HEK293 (cell line): ENCODE measurements at regions not wholly inside any gene's neighbourhood (a gene's known extent, or its start where the extent isn't known, plus 50 kb on each side); places are given as distances from the start of the nearest gene placed in this dataset.

ENCODE experiments used
- CTCF ChIA-PET: fragments of 350-600 bp; formaldehyde crosslinking; extraction: SDS; loops from one replicate; lab custom pipeline; 2021; ENCODE audit warnings: antibody characterized with exemption; lab: Yijun Ruan, JAX
- POLR2A ChIA-PET: fragments of 300-600 bp; formaldehyde crosslinking; extraction: SDS; loops from one replicate; lab custom pipeline; 2020; ENCODE audit warnings: antibody characterized with exemption, inconsistent platforms; lab: Yijun Ruan, JAX
- H3K27ac ChIP-seq: fragments of 200-500 bp; sonication (Bioruptor generic); 2 replicates; pipeline ENCODE4 v1.5.1; 2014; ENCODE audit warnings: low read depth, low read length, control low read depth, inconsistent platforms; ENCODE audit errors: extremely low read depth
- H3K36me3 ChIP-seq, 2 experiments: fragments of 200-500 bp in 1 of 2; sonication (Bioruptor generic) in 1 of 2; 1 replicate in 1 of 2; 2 replicates in 1 of 2; pipeline ENCODE4 v1.5.1; 2014 to 2017; ENCODE audit warnings: inconsistent platforms in 2 of 2, low read length in 2 of 2; ENCODE audit not compliant: control insufficient read depth in 2 of 2, insufficient read depth in 1 of 2
- H3K4me1 ChIP-seq: fragments of 200-500 bp; sonication (Bioruptor generic); 2 replicates; pipeline ENCODE4 v1.5.1; 2014; ENCODE audit warnings: mild to moderate bottlenecking, low read length, inconsistent platforms; ENCODE audit not compliant: control insufficient read depth, insufficient read depth
- H3K4me3 ChIP-seq: 2 replicates; pipeline ENCODE4 v1.5.1; 2011; ENCODE audit warnings: low read depth, mild to moderate bottlenecking, control low read depth, low read length, moderate library complexity
- H3K9me3 ChIP-seq: fragments of 200-500 bp; sonication (Bioruptor generic); 2 replicates; pipeline ENCODE4 v1.5.1; 2014; ENCODE audit warnings: low read depth, low read length, inconsistent platforms; ENCODE audit not compliant: control insufficient read depth, insufficient read depth
- BCL11B ChIP-seq: fragments of 450-650 bp; formaldehyde crosslinking; IDR thresholded peaks from 2 replicates; pipeline ENCODE4 v1.5.1; 2016; ENCODE audit warnings: low read depth, missing biosample characterization, missing genetic modification characterization
- GLI2 ChIP-seq: fragments of 450-650 bp; formaldehyde crosslinking; IDR thresholded peaks from 2 replicates; pipeline ENCODE4; 2017; ENCODE audit warnings: missing biosample characterization, missing genetic modification characterization, low read depth, borderline replicate concordance
- KLF7 ChIP-seq: fragments of 450-650 bp; formaldehyde crosslinking; IDR thresholded peaks from 2 replicates; pipeline ENCODE4 v1.5.1; 2016; ENCODE audit warnings: missing biosample characterization, missing genetic modification characterization, borderline replicate concordance
- RBAK ChIP-seq: fragments of 450-650 bp; formaldehyde crosslinking; IDR thresholded peaks from 2 replicates; pipeline ENCODE4 v1.5.1; 2016; ENCODE audit warnings: missing biosample characterization, missing genetic modification characterization
- ZBTB48 ChIP-seq: fragments of 450-650 bp; formaldehyde crosslinking; IDR thresholded peaks from 2 replicates; pipeline ENCODE4 v1.5.1; 2016; ENCODE audit warnings: missing biosample characterization, missing genetic modification characterization
- ZBTB7A ChIP-seq: fragments of 450-650 bp; formaldehyde crosslinking; IDR thresholded peaks from 2 replicates; pipeline ENCODE4 v1.5.1; 2016; ENCODE audit warnings: low read depth, missing biosample characterization, missing genetic modification characterization
- ZNF132 ChIP-seq: fragments of 450-650 bp; formaldehyde crosslinking; IDR thresholded peaks from 2 replicates; pipeline ENCODE4 v1.5.1; 2017; ENCODE audit warnings: missing biosample characterization, missing genetic modification characterization, borderline replicate concordance
- ZNF274 ChIP-seq, 2 experiments: fragments of 200-500 bp in 1 of 2; fragments of 450-650 bp in 1 of 2; sonication (Bioruptor generic) in 1 of 2; formaldehyde crosslinking in 1 of 2; IDR thresholded peaks; 2 replicates each; pipeline versions ENCODE4 v1.5.1 to v1.6.1; 2014 to 2016; ENCODE audit warnings: borderline replicate concordance in 1 of 2, inconsistent platforms in 1 of 2, low read length in 1 of 2, missing biosample characterization in 1 of 2, missing genetic modification characterization in 1 of 2
- ZNF302 ChIP-seq: fragments of 450-650 bp; formaldehyde crosslinking; IDR thresholded peaks from 2 replicates; pipeline ENCODE4 v1.5.1; 2016; ENCODE audit warnings: missing biosample characterization, missing genetic modification characterization, low read depth
- ZNF416 ChIP-seq: fragments of 450-650 bp; formaldehyde crosslinking; IDR thresholded peaks from 2 replicates; pipeline ENCODE4 v1.5.1; 2016; ENCODE audit warnings: missing biosample characterization, missing genetic modification characterization
- ZNF530 ChIP-seq: fragments of 450-650 bp; formaldehyde crosslinking; IDR thresholded peaks from 2 replicates; pipeline ENCODE4 v1.5.1; 2016; ENCODE audit warnings: low read depth, missing biosample characterization, missing genetic modification characterization
- ZNF626 ChIP-seq: fragments of 450-650 bp; sonication (Bioruptor Pico); formaldehyde crosslinking; IDR thresholded peaks from 2 replicates; pipeline ENCODE4 v1.5.1; 2018; ENCODE audit warnings: missing biosample characterization, missing genetic modification characterization, inconsistent platforms
- ZNF664 ChIP-seq: fragments of 450-650 bp; formaldehyde crosslinking; IDR thresholded peaks from 2 replicates; pipeline ENCODE4 v1.5.1; 2016; ENCODE audit warnings: missing biosample characterization, missing genetic modification characterization
- ZNF768 ChIP-seq: fragments of 450-650 bp; formaldehyde crosslinking; IDR thresholded peaks from 2 replicates; pipeline ENCODE4 v1.5.1; 2018; ENCODE audit warnings: missing biosample characterization, mild to moderate bottlenecking, missing genetic modification characterization
- ZNF785 ChIP-seq: fragments of 450-650 bp; formaldehyde crosslinking; IDR thresholded peaks from 2 replicates; pipeline ENCODE4 v1.5.1; 2016; ENCODE audit warnings: missing biosample characterization, missing genetic modification characterization
- TF ChIP-seq, protein P1 (sequence below): fragments of 450-650 bp; formaldehyde crosslinking; IDR thresholded peaks from 2 replicates; pipeline ENCODE4 v1.5.1; 2016; ENCODE audit warnings: missing biosample characterization, missing genetic modification characterization
- TF ChIP-seq, protein P2 (sequence below): fragments of 450-650 bp; IDR thresholded peaks from 2 replicates; pipeline ENCODE4 v1.5.1; 2018; ENCODE audit warnings: missing biosample characterization, mild to moderate bottlenecking, missing genetic modification characterization
- TF ChIP-seq, protein P3 (sequence below): fragments of 450-650 bp; formaldehyde crosslinking; IDR thresholded peaks from 2 replicates; pipeline ENCODE4 v1.5.1; 2016; ENCODE audit warnings: missing biosample characterization, missing genetic modification characterization
- TF ChIP-seq, protein P4 (sequence below): fragments of 450-650 bp; formaldehyde crosslinking; IDR thresholded peaks from 2 replicates; pipeline ENCODE4 v1.5.1; 2016; ENCODE audit warnings: missing biosample characterization, missing genetic modification characterization, borderline replicate concordance

DNA sequence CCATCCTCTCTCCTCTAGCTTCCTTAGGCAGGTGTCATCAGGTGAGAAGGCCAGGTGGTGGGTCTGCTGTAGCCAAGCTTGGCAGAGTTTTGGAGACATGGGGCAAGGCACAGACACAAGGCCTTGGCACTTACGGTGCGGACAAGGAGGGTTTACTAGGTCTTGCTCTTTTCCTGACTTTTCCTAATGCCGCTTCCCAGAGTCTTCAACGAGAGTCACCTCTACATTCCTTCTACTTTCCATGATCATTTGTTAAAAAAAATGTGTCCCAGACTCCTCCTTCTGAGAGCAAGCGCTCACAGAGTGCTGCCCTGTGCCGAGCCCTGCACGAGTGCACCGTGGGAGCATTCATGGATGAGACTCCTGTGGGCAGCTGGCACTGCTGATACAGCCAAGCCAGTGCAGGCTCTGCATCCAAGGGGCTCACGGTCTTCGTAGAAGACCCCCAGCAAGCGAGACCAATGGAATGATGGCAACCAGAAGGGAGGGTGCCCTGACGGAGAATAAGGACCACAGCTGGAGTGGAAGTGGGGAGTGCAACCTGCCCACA is 243.0 kb upstream of the MKI67 start (continued):
- TF ChIP-seq RBAK (tag by site-specific recombination): no peak

DNA sequence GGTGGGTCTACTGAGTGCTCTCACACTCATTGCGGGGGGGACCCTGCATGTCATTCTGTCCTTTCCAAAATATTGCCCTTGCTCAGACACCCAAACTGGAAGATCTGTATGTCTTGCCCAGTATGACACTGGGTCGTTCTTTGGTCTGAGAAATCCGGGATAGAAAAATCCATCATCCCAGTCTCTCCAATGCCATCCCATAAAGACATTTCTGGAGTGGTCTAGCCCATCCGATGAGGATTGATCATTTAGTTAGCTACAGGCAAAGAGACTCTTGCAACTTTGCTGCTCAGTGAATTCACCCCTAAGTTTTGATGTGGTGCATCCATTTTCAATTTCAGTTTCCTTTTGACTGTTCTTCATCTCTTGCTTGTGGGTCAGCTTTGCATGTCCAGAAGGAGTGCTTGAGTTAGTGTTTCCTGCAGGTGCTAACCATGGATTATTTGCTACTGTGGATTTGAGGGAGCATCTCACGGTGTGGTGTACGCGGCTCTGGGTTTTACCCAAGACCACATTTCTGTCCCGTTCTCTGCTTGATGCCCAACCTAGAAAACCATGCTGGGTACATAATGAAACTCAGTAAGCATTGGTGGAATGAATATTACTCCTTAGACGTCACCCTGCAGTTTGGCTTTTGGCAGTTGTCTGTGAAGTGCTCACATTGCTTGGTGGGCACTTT is 247.0 kb upstream of the MKI67 start:
- Histone ChIP-seq H3K4me1 (no peaks in the 10 kb centered on the region), H3K4me3 (no peak overlapping the region), H3K27ac (no peak overlapping the region), H3K9me3 (no peaks in the 10 kb centered on the region), H3K36me3 (no peaks in the 10 kb centered on the region)
- CTCF ChIA-PET: no interaction called here
- TF ChIP-seq, protein P1, sequence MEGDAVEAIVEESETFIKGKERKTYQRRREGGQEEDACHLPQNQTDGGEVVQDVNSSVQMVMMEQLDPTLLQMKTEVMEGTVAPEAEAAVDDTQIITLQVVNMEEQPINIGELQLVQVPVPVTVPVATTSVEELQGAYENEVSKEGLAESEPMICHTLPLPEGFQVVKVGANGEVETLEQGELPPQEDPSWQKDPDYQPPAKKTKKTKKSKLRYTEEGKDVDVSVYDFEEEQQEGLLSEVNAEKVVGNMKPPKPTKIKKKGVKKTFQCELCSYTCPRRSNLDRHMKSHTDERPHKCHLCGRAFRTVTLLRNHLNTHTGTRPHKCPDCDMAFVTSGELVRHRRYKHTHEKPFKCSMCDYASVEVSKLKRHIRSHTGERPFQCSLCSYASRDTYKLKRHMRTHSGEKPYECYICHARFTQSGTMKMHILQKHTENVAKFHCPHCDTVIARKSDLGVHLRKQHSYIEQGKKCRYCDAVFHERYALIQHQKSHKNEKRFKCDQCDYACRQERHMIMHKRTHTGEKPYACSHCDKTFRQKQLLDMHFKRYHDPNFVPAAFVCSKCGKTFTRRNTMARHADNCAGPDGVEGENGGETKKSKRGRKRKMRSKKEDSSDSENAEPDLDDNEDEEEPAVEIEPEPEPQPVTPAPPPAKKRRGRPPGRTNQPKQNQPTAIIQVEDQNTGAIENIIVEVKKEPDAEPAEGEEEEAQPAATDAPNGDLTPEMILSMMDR (tag by site-specific recombination): no peak
- TF ChIP-seq KLF7 (no peak), BCL11B (tag by site-specific recombination) (no peak)
- POLR2A ChIA-PET: no interaction called here

DNA sequence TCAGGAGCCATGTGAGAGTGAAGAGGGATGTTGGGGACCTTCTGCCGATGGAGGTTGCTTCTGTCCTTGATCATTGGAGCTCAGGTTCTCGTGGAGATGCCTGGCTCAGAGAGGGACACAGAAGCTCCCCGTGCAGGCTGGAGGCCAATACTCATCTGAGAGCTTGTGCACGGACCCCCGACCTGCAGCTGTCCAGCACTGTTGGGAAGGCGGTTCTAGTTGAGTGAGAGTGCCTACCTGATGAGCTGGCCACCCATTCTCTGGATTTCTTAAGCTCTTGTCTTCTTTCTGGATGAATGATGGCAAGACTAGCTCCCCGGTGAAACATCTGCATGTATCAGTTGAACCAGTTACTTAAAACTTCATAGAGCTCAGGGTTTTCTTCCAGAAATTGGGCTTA is 247.6 kb upstream of the MKI67 start:
- ChIA-PET CTCF (no interaction called here), POLR2A (no interaction called here)
- H3K9me3 ChIP-seq: no peaks in the 10 kb centered on the region
- no peaks in the 10 kb centered on the region for H3K36me3 ChIP-seq
- H3K4me1 ChIP-seq: no peaks in the 10 kb centered on the region
- H3K4me3 ChIP-seq: no peak overlapping the region
- H3K27ac ChIP-seq: no peak overlapping the region
- TF ChIP-seq ZNF302 (tag by site-specific recombination): no peak
- TF ChIP-seq, protein P2, sequence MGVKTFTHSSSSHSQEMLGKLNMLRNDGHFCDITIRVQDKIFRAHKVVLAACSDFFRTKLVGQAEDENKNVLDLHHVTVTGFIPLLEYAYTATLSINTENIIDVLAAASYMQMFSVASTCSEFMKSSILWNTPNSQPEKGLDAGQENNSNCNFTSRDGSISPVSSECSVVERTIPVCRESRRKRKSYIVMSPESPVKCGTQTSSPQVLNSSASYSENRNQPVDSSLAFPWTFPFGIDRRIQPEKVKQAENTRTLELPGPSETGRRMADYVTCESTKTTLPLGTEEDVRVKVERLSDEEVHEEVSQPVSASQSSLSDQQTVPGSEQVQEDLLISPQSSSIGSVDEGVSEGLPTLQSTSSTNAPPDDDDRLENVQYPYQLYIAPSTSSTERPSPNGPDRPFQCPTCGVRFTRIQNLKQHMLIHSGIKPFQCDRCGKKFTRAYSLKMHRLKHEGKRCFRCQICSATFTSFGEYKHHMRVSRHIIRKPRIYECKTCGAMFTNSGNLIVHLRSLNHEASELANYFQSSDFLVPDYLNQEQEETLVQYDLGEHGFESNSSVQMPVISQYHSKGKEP (tag by site-specific recombination): no peak
- no peak for TF ChIP-seq ZNF530 (tag by site-specific recombination)
- no peak for TF ChIP-seq ZNF664
- no peak for TF ChIP-seq ZNF626 (tag by site-specific recombination)
- no peak for TF ChIP-seq ZNF768 (tag by site-specific recombination)

DNA sequence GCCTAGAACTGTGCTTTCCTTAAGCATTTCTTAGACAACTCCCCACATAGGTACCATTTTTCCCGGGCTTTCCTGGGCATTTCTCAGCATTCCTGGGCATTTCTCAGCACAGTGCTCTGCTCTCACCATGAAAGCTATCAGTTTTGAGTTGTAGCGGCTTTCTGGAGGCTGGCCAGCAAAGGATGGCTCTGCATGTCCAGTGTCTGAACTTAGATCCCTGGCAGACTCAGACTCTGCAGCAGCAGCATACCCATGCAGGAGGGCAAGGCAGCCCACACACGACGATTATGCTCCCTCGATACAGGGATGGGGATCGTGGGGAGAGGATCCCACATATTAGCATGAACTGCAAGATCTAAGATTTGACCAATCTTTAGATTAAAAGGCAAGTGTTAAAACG is 248.9 kb upstream of the MKI67 start:
- Histone ChIP-seq H3K36me3 (no peaks in the 10 kb centered on the region), H3K4me3 (no peak overlapping the region), H3K9me3 (no peaks in the 10 kb centered on the region), H3K27ac (no peak overlapping the region), H3K4me1 (no peaks in the 10 kb centered on the region)
- ChIA-PET POLR2A (no interaction called here), CTCF (no interaction called here)
- TF ChIP-seq ZNF132 (tag by site-specific recombination) (no peak), ZNF416 (no peak), ZNF785 (no peak), ZNF274 (IDR thresholded peaks at IDR 0.05; ENCODE audit: low read length) (no peak), ZNF274 (tag by site-specific recombination; IDR thresholded peaks at IDR 0.05; ENCODE audit: borderline replicate concordance) (no peak), ZBTB48 (tag by site-specific recombination) (no peak), GLI2 (tag by site-specific recombination) (no peak), ZBTB7A (no peak), ZNF664 (no peak)
- TF ChIP-seq, protein P3, sequence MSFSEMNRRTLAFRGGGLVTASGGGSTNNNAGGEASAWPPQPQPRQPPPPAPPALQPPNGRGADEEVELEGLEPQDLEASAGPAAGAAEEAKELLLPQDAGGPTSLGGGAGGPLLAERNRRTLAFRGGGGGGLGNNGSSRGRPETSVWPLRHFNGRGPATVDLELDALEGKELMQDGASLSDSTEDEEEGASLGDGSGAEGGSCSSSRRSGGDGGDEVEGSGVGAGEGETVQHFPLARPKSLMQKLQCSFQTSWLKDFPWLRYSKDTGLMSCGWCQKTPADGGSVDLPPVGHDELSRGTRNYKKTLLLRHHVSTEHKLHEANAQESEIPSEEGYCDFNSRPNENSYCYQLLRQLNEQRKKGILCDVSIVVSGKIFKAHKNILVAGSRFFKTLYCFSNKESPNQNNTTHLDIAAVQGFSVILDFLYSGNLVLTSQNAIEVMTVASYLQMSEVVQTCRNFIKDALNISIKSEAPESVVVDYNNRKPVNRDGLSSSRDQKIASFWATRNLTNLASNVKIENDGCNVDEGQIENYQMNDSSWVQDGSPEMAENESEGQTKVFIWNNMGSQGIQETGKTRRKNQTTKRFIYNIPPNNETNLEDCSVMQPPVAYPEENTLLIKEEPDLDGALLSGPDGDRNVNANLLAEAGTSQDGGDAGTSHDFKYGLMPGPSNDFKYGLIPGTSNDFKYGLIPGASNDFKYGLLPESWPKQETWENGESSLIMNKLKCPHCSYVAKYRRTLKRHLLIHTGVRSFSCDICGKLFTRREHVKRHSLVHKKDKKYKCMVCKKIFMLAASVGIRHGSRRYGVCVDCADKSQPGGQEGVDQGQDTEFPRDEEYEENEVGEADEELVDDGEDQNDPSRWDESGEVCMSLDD (tag by site-specific recombination): no peak
- TF ChIP-seq, protein P4, sequence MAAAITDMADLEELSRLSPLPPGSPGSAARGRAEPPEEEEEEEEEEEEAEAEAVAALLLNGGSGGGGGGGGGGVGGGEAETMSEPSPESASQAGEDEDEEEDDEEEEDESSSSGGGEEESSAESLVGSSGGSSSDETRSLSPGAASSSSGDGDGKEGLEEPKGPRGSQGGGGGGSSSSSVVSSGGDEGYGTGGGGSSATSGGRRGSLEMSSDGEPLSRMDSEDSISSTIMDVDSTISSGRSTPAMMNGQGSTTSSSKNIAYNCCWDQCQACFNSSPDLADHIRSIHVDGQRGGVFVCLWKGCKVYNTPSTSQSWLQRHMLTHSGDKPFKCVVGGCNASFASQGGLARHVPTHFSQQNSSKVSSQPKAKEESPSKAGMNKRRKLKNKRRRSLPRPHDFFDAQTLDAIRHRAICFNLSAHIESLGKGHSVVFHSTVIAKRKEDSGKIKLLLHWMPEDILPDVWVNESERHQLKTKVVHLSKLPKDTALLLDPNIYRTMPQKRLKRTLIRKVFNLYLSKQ (tag by site-specific recombination): no peak
